Limb (tissue), 2 donors: ENCODE measurements at regions not wholly inside any gene's neighbourhood (a gene's known extent, or its start where the extent isn't known, plus 50 kb on each side); places are given as distances from the start of the nearest gene placed in this dataset.

Source experiments
- DNase-seq, 2 donors: peaks; one replicate each; pipeline ENCODE4 v3.0.0-alpha.2; 2016; ENCODE audit errors: extremely low spot score in 2 of 2

DNA sequence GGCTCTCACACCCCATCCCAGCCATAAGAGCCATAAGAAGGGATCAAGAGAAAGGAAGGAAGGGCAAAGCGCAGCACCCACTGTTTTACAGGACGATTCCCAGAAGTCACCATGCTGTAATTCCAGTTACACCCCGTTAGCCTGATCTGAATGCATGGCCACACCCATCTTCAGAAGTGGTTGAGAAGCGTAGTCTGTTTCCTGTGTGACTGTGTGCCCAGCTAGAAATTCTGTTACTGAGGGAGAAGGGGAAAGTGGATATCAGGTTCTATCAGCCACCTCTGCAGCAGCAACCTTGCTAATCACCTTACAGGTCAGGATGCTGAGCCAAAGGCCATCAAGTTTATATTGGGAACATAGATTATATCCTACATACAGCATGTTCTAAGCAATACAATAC, 260.0 kb downstream of the ABHD5 start:
- no peak for DNase-seq

DNA sequence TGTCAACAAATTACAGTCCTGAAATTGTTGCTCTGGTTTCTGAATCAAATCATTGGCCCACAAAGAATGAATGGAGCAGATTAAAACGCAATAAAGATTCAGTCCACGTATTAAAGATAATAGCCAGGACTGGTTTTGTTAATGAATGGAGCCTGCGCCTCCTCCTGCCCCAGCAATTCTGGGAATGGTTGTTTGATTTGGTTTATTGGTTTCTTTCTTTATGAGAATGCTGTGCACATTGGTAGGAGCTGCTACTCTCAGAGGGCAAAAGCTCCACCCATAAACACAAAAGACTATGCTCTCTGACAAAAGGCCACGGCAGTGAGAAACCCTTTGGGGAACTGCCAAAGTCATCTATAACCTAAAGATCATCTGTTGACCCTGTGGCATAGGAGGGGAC, 261.1 kb downstream of the ABHD5 start:
- DNase-seq: no peak

GRCh38 chr3:43953380-43953779, 262.6 kb downstream of the ABHD5 start:
- no peak for DNase-seq

- no peak for DNase-seq
These were observed 263.3 kb downstream of the ABHD5 start for GRCh38 chr3:43953814-43954692.

DNA sequence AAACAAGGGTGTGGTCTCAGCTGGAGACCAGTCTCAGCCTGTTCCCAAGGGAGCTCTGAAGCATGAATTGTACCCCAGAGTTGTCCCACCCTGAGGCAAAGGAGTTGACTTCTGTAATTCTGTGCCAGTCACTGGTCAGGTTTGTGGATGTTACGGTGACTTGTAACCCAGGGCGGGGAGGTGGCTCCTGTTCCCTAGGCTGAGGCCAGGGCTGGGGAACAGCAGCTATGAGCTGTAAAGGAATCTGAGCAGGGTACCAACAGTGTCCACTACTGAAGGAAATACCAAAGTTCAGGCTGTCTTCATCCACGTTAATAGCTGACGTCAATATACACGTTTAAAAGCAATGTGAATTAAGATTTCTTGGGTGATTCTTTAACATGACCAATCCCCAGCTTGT, 266.2 kb downstream of the ABHD5 start:
- DNase-seq: no peak

DNA sequence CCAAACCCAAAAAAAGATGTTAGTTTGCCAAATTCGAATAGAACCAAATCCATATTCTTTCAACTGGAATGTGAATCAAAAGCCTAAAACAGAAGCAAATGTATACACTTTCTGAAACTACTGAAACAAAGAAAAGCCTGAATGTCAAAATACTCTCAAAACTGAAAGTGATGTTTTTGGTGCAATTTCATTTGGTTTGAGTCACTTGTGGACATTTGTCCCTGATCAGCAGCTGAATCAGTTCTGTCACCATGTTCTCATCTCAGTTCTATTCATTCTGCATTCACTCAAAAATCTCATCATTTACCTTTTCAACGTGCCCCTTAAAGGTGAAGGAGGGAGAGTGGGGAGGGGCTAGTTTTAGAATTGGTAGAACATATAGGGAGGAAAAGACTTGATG, 266.8 kb downstream of the ABHD5 start:
- no peak for DNase-seq

DNA sequence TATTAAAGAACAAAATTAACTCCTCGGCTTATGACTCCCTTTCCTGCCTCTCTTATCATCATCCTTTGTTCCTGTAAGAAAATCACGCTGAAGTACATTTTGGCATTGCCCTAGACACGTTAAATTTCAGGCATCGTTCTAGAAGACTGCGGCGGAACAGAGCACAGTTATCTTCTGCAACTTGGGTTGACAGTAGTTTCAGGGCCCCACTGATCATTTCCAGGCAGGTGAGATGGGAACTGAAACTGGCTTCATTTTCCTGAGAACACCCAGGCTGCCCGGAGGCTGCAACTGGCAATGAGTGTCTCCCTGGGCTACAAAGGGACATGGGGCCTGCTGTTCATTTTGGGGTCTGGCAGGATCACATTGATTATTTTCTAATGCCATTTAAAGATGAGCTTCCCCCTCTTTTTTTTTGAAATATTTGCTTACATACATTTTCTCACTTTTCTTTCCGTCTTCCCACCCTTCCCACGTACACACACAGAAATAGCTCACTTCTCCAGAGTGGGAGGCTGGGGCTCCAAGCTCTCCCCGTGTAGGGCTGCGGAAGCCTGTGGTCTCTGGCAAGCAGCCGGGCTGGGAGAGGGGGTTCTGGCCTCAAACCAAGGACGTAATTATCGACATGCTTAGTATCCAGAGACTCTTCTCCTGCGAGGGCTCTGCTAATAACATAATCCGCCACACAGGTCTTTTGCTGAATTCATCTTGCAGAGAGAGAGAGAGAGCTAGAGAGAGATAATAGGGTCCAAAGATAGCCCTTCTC, 267.4 kb downstream of the ABHD5 start:
- DNase-seq: peak in 1 of 2 donors; percentile 43

DNA sequence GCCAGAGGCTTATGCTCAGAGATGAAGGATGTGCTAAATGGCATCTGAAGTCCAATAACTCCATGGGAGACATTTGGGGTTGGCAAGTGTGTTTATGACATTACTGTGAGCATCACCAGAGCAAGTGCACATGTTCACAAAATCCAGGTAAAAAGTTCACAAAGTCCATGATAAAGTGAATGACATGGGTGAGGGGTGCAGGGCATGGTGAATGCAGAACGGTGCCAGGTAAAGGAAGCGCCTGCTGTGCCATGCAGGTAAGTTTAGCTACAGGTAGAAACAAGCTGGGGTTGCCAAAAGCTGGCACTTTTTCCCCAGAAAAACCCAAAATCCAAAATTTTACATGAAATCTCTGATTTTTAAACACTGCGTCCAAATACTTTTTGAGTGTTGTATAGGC, 268.2 kb downstream of the ABHD5 start:
- no peak for DNase-seq

DNA sequence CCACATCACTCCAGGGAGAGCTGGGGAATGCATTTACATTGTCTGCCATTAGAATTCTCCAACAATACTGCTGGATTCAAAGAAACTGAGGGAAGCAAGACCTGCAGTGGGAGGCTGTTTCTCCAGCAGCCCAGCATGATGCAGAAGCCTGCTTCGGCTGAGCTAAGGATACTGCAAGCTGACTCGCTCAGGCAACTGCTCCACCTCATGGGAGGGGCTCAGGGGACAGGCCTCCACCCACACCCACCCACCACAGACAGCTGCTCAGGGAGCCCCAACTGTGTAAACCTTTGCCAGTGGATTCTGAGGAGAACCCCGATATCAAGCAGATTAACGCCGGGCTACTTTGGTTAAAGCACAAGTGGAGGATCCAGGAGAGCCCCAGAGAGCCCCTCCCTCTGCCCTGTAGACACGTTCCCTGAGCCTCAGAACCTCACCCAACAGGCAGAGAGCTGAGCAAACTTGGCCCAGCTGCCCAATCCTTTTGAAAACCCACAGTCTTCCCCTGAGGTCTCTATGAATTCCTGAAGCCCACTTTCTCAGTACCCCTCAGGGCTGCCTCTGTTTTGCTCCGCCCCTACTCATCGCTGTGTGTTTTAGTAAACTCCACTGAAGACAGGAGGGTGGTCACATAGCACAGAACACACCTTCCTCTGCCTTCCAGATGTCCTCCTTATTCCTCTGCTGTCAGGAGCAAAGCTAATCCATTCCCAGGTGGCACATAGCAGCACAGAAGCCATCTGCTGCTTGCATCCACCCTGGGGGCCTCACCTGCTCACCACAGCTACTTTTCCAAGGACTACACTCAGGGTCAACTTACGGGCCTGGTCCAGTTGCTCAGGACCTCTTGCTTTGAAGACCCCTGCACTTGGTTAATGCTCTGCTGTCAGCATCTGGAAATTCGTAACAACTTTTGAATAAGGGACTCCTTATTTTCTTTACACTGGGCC, 269.0 kb downstream of the ABHD5 start:
- no peak for DNase-seq

DNA sequence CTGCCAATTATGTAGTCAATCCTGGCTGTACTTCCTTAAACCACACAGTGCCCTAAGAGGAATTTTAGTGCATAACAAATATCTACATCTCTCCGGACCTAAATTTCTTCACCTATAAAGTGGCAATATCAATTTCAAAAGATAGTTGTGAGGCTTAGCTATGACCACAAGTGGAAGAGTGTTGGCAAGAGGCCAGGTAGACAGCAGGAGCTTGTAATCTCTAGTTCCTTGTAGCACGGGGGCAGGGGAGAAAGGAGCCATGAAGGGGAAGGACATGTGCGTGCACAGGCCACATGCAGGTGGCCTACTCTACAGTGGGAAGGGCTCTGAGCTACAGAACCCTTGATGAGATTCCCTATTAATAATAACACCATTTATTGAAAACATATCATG, 269.7 kb downstream of the ABHD5 start:
- DNase-seq: no peak

- no peak for DNase-seq
These were observed 271.3 kb downstream of the ABHD5 start for GRCh38 chr3:43962043-43962442.

DNA sequence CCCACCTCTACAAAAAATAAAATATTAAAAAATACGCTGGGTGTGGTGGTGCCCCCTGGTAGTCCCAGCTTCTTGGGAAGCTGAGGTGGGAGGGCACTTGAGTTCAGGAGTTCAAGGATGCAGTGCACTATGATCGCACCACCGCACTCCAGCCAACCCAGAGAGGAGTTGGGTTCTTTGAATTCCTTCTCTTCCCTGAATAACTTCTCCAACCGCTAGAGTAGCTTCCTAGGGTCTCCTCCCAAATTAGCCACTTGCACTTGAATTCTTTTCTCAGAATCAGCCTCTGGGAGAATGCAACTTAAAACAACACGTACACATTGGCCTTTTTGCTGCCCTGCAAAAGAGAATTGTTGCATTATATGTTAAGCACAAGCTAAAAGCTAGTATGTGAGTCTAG, 272.5 kb downstream of the ABHD5 start:
- no peak for DNase-seq

DNA sequence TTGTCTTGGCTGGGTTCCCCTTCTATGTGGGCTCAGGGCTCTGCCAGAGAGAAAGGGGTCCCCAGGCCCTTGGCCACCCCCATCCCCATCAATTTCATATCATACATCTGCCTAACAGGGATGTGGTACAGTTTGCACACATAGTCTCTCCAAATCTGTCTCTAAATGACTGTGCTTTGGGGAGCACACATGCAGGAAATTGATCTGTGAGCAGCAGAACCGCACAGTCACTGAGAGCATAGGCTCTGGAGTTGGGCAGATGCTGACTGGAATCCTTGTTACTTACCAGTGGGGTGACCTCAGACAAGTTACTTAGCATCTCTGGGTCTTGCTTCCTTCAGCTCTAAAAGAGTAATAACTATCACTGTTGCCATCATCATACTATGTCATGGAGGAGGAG, 273.9 kb downstream of the ABHD5 start:
- no peak for DNase-seq

- DNase-seq: no peak
These were observed 274.9 kb downstream of the ABHD5 start for GRCh38 chr3:43965656-43966055.

DNA sequence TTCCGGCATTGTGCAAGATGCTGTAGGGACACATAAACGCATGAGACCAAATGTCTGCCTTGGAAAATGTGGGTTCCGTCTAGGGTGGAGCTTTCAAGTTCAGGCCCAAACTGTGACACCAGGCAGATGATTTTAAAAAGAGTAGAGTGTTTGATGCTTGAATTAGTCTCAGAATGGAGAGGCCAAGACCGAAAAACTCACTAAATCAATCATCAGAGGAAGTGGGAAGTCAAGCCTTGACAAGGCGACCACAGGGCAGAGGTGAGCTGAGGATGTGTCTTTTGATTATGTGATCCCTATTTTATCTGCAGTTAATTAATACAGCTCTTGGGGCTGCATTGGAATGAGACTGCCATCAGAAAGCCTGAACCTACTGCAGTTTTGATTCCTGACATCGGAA, 275.4 kb downstream of the ABHD5 start:
- DNase-seq: no peak

DNA sequence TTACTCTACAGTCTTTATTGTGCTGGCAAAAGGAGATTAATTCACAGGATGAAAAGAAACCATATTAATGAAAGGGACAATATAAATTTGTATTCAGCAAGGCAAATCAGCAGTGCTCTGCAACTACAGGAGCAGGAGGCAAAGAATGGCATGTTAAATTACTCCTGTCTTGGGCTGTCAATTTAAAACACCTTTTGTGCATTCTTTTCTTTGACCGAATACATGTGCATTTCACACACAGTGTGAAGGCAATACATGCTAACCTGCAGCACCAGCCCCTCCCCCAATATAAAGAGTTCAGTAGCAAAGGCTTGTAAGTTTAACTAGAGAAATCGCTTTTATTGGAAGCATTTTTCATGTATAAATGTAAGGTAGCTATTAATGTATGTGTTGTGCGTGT, 275.2 kb upstream of the TOPAZ1 start:
- no peak for DNase-seq

- no peak for DNase-seq
These were observed 273.2 kb upstream of the TOPAZ1 start for GRCh38 chr3:43968465-43968864.

- DNase-seq: no peak
These were observed 271.7 kb upstream of the TOPAZ1 start for GRCh38 chr3:43969944-43970343.

- DNase-seq: no peak
These were observed 271.3 kb upstream of the TOPAZ1 start for GRCh38 chr3:43970351-43970750.

- no peak for DNase-seq
These were observed 270.8 kb upstream of the TOPAZ1 start for GRCh38 chr3:43970920-43971319.

- no peak for DNase-seq
These were observed 270.2 kb upstream of the TOPAZ1 start for GRCh38 chr3:43971486-43971885.

- DNase-seq: no peak
These were observed 263.0 kb upstream of the TOPAZ1 start for GRCh38 chr3:43978708-43979107.
